ENCODE measurements at regions not wholly inside any gene's neighbourhood (a gene's known extent, or its start where the extent isn't known, plus 50 kb on each side); places are given as distances from the start of the nearest gene placed in this dataset.
"Not testable (repeated sequence)": the region's sequence is repeated elsewhere in the genome, so short reads cannot be mapped to it uniquely, and the experiment has no call there.

GRCh38 chr6:120282005-120282404 lies 932.4 kb upstream of the MAN1A1 start:
- ChIA-PET CTCF (interaction anchor here (1.0 kb wide), 1 partner anchor 9 kb away, joined by 3 read pairs; no protein-coding TSS in a partner anchor), POLR2A (no interaction called here)
- DNase-seq (ENCODE audit: extremely low spot score), result no peak
- TF ChIP-seq, protein P1, sequence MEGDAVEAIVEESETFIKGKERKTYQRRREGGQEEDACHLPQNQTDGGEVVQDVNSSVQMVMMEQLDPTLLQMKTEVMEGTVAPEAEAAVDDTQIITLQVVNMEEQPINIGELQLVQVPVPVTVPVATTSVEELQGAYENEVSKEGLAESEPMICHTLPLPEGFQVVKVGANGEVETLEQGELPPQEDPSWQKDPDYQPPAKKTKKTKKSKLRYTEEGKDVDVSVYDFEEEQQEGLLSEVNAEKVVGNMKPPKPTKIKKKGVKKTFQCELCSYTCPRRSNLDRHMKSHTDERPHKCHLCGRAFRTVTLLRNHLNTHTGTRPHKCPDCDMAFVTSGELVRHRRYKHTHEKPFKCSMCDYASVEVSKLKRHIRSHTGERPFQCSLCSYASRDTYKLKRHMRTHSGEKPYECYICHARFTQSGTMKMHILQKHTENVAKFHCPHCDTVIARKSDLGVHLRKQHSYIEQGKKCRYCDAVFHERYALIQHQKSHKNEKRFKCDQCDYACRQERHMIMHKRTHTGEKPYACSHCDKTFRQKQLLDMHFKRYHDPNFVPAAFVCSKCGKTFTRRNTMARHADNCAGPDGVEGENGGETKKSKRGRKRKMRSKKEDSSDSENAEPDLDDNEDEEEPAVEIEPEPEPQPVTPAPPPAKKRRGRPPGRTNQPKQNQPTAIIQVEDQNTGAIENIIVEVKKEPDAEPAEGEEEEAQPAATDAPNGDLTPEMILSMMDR (IDR thresholded peaks at IDR 0.05; ENCODE audit: control extremely low read depth, extremely low read depth, low read depth, missing control alignments), result no peak

GRCh38 chr6:120279466-120280167 lies 930.1 kb upstream of the MAN1A1 start:
- TF ChIP-seq, protein P1 (IDR thresholded peaks at IDR 0.05; ENCODE audit: control extremely low read depth, extremely low read depth, low read depth, missing control alignments), result no peak
- DNase-seq (ENCODE audit: extremely low spot score), result no peak
- ChIA-PET POLR2A (no interaction called here), CTCF (interaction anchor here (1.0 to 1.2 kb wide), 3 partner anchors 10 to 27 kb away, joined by 3 to 4 read pairs (median 3); no protein-coding TSS in a partner anchor)

GRCh38 chr6:120278689-120279396 lies 929.3 kb upstream of the MAN1A1 start:
- ChIA-PET CTCF (interaction anchor here (1.2 to 1.4 kb wide), 3 partner anchors 9 to 28 kb away, joined by 3 to 4 read pairs (median 3); no protein-coding TSS in a partner anchor), POLR2A (no interaction called here)

GRCh38 chr6:120274547-120274946 lies 925.0 kb upstream of the MAN1A1 start:
- TF ChIP-seq, protein P1 (IDR thresholded peaks at IDR 0.05; ENCODE audit: control extremely low read depth, extremely low read depth, low read depth, missing control alignments), result no peak
- ChIA-PET CTCF (no interaction called here), POLR2A (no interaction called here)
- no peak for DNase-seq (ENCODE audit: extremely low spot score)

More at GRCh38 chr6:120278689-120279396, 929.3 kb upstream of the MAN1A1 start:
- DNase-seq (ENCODE audit: extremely low spot score), result no peak
- TF ChIP-seq, protein P1 (IDR thresholded peaks at IDR 0.05; ENCODE audit: control extremely low read depth, extremely low read depth, low read depth, missing control alignments), result no peak

GRCh38 chr6:120273411-120273810 lies 923.9 kb upstream of the MAN1A1 start:
- TF ChIP-seq, protein P1 (IDR thresholded peaks at IDR 0.05; ENCODE audit: control extremely low read depth, extremely low read depth, low read depth, missing control alignments), result no peak
- ChIA-PET CTCF (no interaction called here), POLR2A (no interaction called here)
- DNase-seq (ENCODE audit: extremely low spot score), result no peak

DNA sequence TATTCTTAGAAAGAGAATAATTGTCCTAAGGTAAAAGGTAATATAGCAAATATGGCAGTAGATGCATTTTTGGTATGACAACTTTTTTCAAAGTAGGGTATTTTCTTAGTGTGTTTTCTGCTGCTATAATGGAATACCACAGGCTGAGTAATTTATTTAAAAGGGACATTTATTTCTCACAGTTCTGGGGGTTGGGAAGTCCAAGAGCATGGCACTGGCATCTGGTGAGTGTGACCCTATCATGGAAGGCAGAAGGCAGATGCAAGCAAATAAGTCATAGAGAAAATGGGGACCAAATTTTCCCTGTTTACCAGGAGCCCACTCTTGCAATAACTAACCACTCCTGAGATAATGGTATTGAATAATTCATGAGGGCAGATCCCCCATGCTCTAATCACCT lies 922.5 kb upstream of the MAN1A1 start:
- ChIA-PET CTCF (no interaction called here), POLR2A (no interaction called here)
- TF ChIP-seq, protein P1 (IDR thresholded peaks at IDR 0.05; ENCODE audit: control extremely low read depth, extremely low read depth, low read depth, missing control alignments), result no peak
- no peak for DNase-seq (ENCODE audit: extremely low spot score)

DNA sequence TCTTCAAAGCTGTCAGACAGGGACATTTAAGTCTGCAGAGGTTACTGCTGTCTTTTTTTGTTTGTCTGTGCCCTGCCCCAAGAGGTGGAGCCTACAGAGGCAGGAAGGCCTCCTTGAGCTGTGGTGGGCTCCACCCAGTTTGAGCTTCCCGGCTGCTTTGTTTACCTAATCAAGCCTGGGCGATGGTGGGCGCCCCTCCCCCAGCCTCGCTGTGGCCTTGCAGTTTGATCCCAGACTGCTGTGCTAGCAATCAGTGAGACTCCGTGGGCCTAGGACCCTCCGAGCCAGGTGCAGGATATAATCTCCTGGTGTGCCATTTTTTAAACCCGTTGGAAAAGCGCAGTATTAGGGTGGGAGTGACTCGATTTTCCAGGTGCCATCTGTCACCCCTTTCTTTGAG lies 918.7 kb upstream of the MAN1A1 start:
- CTCF ChIA-PET, POLR2A ChIA-PET: not testable (repeated sequence)

More for the DNA sequence above, 918.7 kb upstream of the MAN1A1 start:
- DNase-seq (ENCODE audit: extremely low spot score), result not testable (repeated sequence)

All from GM10248 (cell line).